ENCODE measurements at regions not wholly inside any gene's neighbourhood (a gene's known extent, or its start where the extent isn't known, plus 50 kb on each side); places are given as distances from the start of the nearest gene placed in this dataset.

DNA sequence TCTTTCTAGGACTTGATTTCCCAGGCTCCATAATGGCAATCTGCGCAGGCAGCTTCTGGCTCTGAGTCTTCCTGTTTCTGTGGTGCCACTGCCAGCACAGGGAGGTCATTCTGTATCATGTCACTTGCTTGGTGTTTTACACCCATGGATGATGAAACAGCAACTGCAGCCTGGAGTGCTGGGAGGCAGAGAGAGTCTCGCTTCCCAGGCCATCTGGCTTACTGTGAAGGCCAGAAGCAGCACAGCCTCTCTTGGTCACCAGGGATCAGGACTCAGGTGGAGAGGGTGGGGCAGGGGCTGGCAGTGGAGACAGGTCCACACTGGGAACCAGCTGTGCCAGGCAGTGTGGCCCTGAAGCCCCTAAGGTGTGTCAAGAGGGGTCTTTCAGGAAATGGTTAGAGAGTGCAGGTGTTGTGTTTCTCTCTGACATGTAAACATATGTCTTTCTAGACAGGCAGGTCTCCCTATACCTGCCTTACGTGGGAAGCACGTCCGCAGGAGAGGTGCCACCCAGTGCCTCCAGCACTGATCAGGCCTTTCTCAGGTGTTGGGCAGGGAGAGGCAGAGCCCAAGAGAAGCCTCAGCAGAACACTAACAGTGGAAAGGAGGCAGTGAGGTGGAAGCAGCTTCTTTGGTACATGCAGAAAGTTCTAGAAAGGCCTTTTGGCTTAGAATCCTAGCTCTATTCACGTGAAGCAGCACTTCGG, 71.4 kb downstream of the INSIG1 start:
- H3K27me3 ChIP-seq (replicated peaks in 1 of 4; ENCODE audit: control insufficient read depth in 3 of 4, extremely low read depth in 1 of 4, insufficient read depth in 3 of 4, low read length in 3 of 4), result peaks cover 39 to 62% (median 58%) of the 10 kb centered on the region in 4 experiments
- no peak overlapping the region for H3K4me2 ChIP-seq (ENCODE audit: insufficient read depth in 1 of 2, low read depth in 2 of 2, low read length in 2 of 2)
- H3K4ac ChIP-seq (replicated peaks; ENCODE audit: insufficient read length, low read depth, low read length), result no peak overlapping the region
- no peak overlapping the region for H4K8ac ChIP-seq (ENCODE audit: extremely low read depth, insufficient read depth, low read length)
- H2BK20ac ChIP-seq (ENCODE audit: low read length), result no peak overlapping the region
- H2AFZ ChIP-seq (ENCODE audit: low read length), result no peak overlapping the region
- H3K4me3 ChIP-seq (ENCODE audit: extremely low read depth in 1 of 4, insufficient read depth in 2 of 4, low read depth in 3 of 4, low read length in 4 of 4), result no peak overlapping the region
- CTCF ChIA-PET (ENCODE audit: partially characterized antibody), result interaction anchor here (0.9 to 1.6 kb wide), 4 partner anchors 9 to 13 kb away, joined by 3 to 8 read pairs (median 4); no protein-coding TSS in a partner anchor
- no peaks in the 10 kb centered on the region for H3K79me2 ChIP-seq (ENCODE audit: control insufficient read depth in 1 of 2, insufficient read depth in 2 of 2, low read length in 2 of 2)
- H3K23me2 ChIP-seq (ENCODE audit: low read depth, low read length), result peaks cover 4% of the 10 kb centered on the region; the same call in 1 of the 2 replicates
- H3K36me3 ChIP-seq (ENCODE audit: control insufficient read depth in 2 of 4, insufficient read depth in 4 of 4, low read length in 3 of 4), result peaks cover 0 to 4% (median 0%) of the 10 kb centered on the region in 4 experiments; a peak in 1 of 8 replicates
- no peak overlapping the region for H3K23ac ChIP-seq (ENCODE audit: insufficient read length)
- H3K9me3 ChIP-seq (ENCODE audit: insufficient read depth in 2 of 2, low read depth in 1 of 2, low read length in 1 of 2), result peaks cover 0 to 5% of the 10 kb centered on the region in 2 experiments; a peak in 1 of 4 replicates
- DNase-seq (ENCODE audit: low read depth in 1 of 2, low spot score in 2 of 2) (no peak), FAIRE-seq (no peak)
- H3K56ac ChIP-seq (replicated peaks; ENCODE audit: insufficient read length, low read depth, low read length), result no peak overlapping the region
- H4K5ac ChIP-seq (ENCODE audit: insufficient read length, low read depth, low read length), result no peak overlapping the region
- H4K91ac ChIP-seq (replicated peaks; ENCODE audit: insufficient read length, low read length), result no peak overlapping the region
- WGBS, 2 experiments (ENCODE audit: extremely low coverage in 1 of 2, insufficient coverage in 1 of 2, insufficient read length in 1 of 2, insufficient replicate concordance in 2 of 2, low coverage in 1 of 2, low lambda C conversion rate in 2 of 2, missing lambda C conversion rate in 1 of 2), result 81% methylated on average over 7 of the region's 7 CpGs; no CpG with 5 or more reads in 1 of the 2 experiments
- H3K9ac ChIP-seq (replicated peaks in 1 of 4; ENCODE audit: extremely low read depth in 1 of 4, low read depth in 3 of 4, low read length in 3 of 4), result no peak overlapping the region
- peaks cover 0 to 20% (median 12%) of the 10 kb centered on the region in 4 experiments; a peak in 6 of 7 replicates for H3K4me1 ChIP-seq (replicated peaks in 1 of 4; ENCODE audit: control insufficient read depth in 3 of 4, insufficient read depth in 4 of 4, low read length in 3 of 4)
- no peak overlapping the region for H2BK120ac ChIP-seq (replicated peaks; ENCODE audit: low read depth, low read length)
- no peak overlapping the region for H2BK5ac ChIP-seq (ENCODE audit: low read depth, low read length)
- no peak overlapping the region for H3K14ac ChIP-seq (ENCODE audit: insufficient read length)
- H4K20me1 ChIP-seq (replicated peaks in 1 of 2; ENCODE audit: control insufficient read depth in 1 of 2, insufficient read depth in 2 of 2, low read length in 2 of 2), result peaks cover 9% of the 10 kb centered on the region in 2 experiments
- no peak overlapping the region for H2BK15ac ChIP-seq (ENCODE audit: low read length)
- H3K27ac ChIP-seq (ENCODE audit: low read depth, low read length), result no peak overlapping the region
- H3K18ac ChIP-seq (ENCODE audit: extremely low read depth, low read length), result no peak overlapping the region
- H2AK5ac ChIP-seq (ENCODE audit: low read depth, low read length), result no peak overlapping the region
- no peak overlapping the region for H2BK12ac ChIP-seq (ENCODE audit: low read depth, low read length)
- POLR2A ChIA-PET (ENCODE audit: partially characterized antibody), result no interaction called here
- no peaks in the 10 kb centered on the region for H3K79me1 ChIP-seq (ENCODE audit: low read depth, low read length)
- TF ChIP-seq SRF (IDR thresholded peaks at IDR 0.05; ENCODE audit: low read depth, low read length) (no peak), CTCF (IDR thresholded peaks at IDR 0.05; ENCODE audit: control extremely low read depth in 1 of 3, insufficient read depth in 1 of 3, low read depth in 1 of 3, low read length in 3 of 3) (no peak), ASH2L (IDR thresholded peaks at IDR 0.05; ENCODE audit: low read length) (no peak), NANOG (IDR thresholded peaks at IDR 0.05; ENCODE audit: insufficient read depth, low read depth, low read length, poor library complexity, severe bottlenecking) (no peak), YY1 (IDR thresholded peaks at IDR 0.05; ENCODE audit: low read depth, low read length) (no peak), BCL11A (IDR thresholded peaks at IDR 0.05; ENCODE audit: low read depth in 2 of 2, low read length in 2 of 2) (no peak), TCF12 (IDR thresholded peaks at IDR 0.05; ENCODE audit: low read depth, low read length) (no peak)
- TF ChIP-seq, protein P1, sequence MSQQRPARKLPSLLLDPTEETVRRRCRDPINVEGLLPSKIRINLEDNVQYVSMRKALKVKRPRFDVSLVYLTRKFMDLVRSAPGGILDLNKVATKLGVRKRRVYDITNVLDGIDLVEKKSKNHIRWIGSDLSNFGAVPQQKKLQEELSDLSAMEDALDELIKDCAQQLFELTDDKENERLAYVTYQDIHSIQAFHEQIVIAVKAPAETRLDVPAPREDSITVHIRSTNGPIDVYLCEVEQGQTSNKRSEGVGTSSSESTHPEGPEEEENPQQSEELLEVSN (IDR thresholded peaks at IDR 0.05), result no peak
- TF ChIP-seq, protein P2, sequence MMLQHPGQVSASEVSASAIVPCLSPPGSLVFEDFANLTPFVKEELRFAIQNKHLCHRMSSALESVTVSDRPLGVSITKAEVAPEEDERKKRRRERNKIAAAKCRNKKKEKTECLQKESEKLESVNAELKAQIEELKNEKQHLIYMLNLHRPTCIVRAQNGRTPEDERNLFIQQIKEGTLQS (IDR thresholded peaks at IDR 0.05; ENCODE audit: insufficient read depth, low read depth, low read length), result no peak
